GM23338 (cell line): ENCODE measurements at regions not wholly inside any gene's neighbourhood (a gene's known extent, or its start where the extent isn't known, plus 50 kb on each side); places are given as distances from the start of the nearest gene placed in this dataset.

ENCODE experiments used
- ATAC-seq: fragments of 200-7000 bp; cut with Tn5 transposase; 3 replicates; pipeline ENCODE4 v1.9.1; 2020
- DNase-seq: peaks from one replicate; pipeline ENCODE4 v3.0.0-alpha.2; 2015; ENCODE audit warnings: low spot score
- H2AFZ ChIP-seq: fragments of 200-600 bp; sonication (generic); 2 replicates; pipeline ENCODE4 v1.8.0; 2016; ENCODE audit warnings: antibody characterized with exemption, mild to moderate bottlenecking, moderate library complexity
- H3F3A ChIP-seq: fragments of 200-600 bp; sonication (generic); replicated peaks from 2 replicates; pipeline ENCODE4 v1.8.0; 2017; ENCODE audit warnings: antibody characterized with exemption, mixed run types, low read depth
- H3K27ac ChIP-seq: fragments of 200-600 bp; sonication (generic); 2 replicates; pipeline ENCODE4 v1.6.1; 2016; ENCODE audit warnings: low read depth
- H3K27me3 ChIP-seq: fragments of 200-600 bp; sonication (generic); 2 replicates; pipeline ENCODE4 v1.8.0; 2016; ENCODE audit warnings: mild to moderate bottlenecking, mixed run types, moderate library complexity; ENCODE audit not compliant: insufficient read depth
- H3K36me3 ChIP-seq: fragments of 200-600 bp; sonication (generic); 2 replicates; pipeline ENCODE4 v1.8.0; 2016; ENCODE audit warnings: mild to moderate bottlenecking; ENCODE audit not compliant: insufficient read depth
- H3K4me1 ChIP-seq: fragments of 200-600 bp; sonication (generic); 2 replicates; pipeline ENCODE4 v1.8.0; 2016; ENCODE audit warnings: mild to moderate bottlenecking, moderate library complexity; ENCODE audit not compliant: insufficient read depth
- H3K4me2 ChIP-seq: fragments of 200-600 bp; sonication (generic); 2 replicates; pipeline ENCODE4 v1.7.1; 2017; ENCODE audit warnings: mixed run types
- H3K4me3 ChIP-seq: fragments of 200-600 bp; sonication (generic); 2 replicates; pipeline ENCODE4 v1.6.1; 2016; ENCODE audit warnings: mixed run types
- H3K79me2 ChIP-seq: fragments of 200-600 bp; sonication (generic); replicated peaks from 2 replicates; pipeline ENCODE4 v1.8.0; 2017; ENCODE audit warnings: mild to moderate bottlenecking; ENCODE audit not compliant: insufficient read depth
- H3K9me2 ChIP-seq: fragments of 200-600 bp; sonication (generic); 2 replicates; pipeline ENCODE4 v1.8.0; 2017; ENCODE audit not compliant: insufficient read depth
- H4K20me1 ChIP-seq: fragments of 200-600 bp; sonication (generic); replicated peaks from 2 replicates; pipeline ENCODE4 v1.8.0; 2017; ENCODE audit warnings: mild to moderate bottlenecking; ENCODE audit not compliant: insufficient read depth
- H3K27ac Mint-ChIP-seq: 2 replicates; pipeline ENCODE4 v1.8.0; 2020; ENCODE audit warnings: inconsistent platforms, mild to moderate bottlenecking, moderate library complexity, mixed read lengths
- H3K27me3 Mint-ChIP-seq: 3 replicates; pipeline ENCODE4 v1.8.0; 2022; ENCODE audit warnings: low read depth, mild to moderate bottlenecking, moderate library complexity, mixed read lengths, inconsistent platforms; ENCODE audit not compliant: insufficient read depth, poor library complexity
- H3K36me3 Mint-ChIP-seq: 3 replicates; pipeline ENCODE4 v1.8.0; 2021; ENCODE audit warnings: low read depth, mild to moderate bottlenecking, inconsistent platforms, moderate library complexity, mixed read lengths
- H3K4me1 Mint-ChIP-seq: 3 replicates; pipeline ENCODE4 v1.8.0; 2020; ENCODE audit warnings: mild to moderate bottlenecking, inconsistent platforms, mixed read lengths
- H3K4me3 Mint-ChIP-seq: 3 replicates; pipeline ENCODE4 v1.8.0; 2021; ENCODE audit warnings: moderate library complexity, mild to moderate bottlenecking, inconsistent platforms, mixed read lengths
- H3K9me3 Mint-ChIP-seq: 3 replicates; pipeline ENCODE4 v1.8.0; 2020; ENCODE audit warnings: moderate library complexity, mild to moderate bottlenecking, inconsistent platforms, mixed read lengths
- CREB1 ChIP-seq: fragments of 250-450 bp; sonication (Bioruptor Pico); IDR thresholded peaks from 2 replicates; pipeline ENCODE4 v1.5.0; 2020; ENCODE audit warnings: low read depth, mild to moderate bottlenecking, moderate library complexity
- CTCF ChIP-seq, 2 experiments: fragments of 200-600 bp in 1 of 2; sonication (generic) in 1 of 2; conservative IDR thresholded peaks; 2 replicates each; pipeline versions ENCODE4 v1.5.1 to v1.6.1; 2016 to 2017; ENCODE audit warnings: antibody characterized with exemption in 2 of 2, low read depth in 2 of 2, mild to moderate bottlenecking in 2 of 2, moderate library complexity in 1 of 2
- ETS1 ChIP-seq: IDR thresholded peaks from 2 replicates; pipeline ENCODE4 v1.6.1; 2016; ENCODE audit warnings: antibody characterized with exemption
- EZH2 ChIP-seq: fragments of 200-600 bp; sonication (generic); IDR thresholded peaks from one replicate; pipeline ENCODE4 v1.8.0; 2017; ENCODE audit warnings: antibody characterized with exemption, mild to moderate bottlenecking, low read depth; ENCODE audit not compliant: unreplicated experiment
- EZH2phosphoT487 ChIP-seq: fragments of 200-600 bp; sonication (generic); IDR thresholded peaks from one replicate; pipeline ENCODE4 v1.8.1; 2018; ENCODE audit warnings: antibody characterized with exemption; ENCODE audit not compliant: unreplicated experiment
- NANOG ChIP-seq: IDR thresholded peaks from 2 replicates; pipeline ENCODE4 v1.6.1; 2016; ENCODE audit warnings: antibody characterized with exemption, borderline replicate concordance
- POLR2AphosphoS5 ChIP-seq: IDR thresholded peaks from 2 replicates; pipeline ENCODE4 v1.6.1; 2016; ENCODE audit warnings: antibody characterized with exemption, low read depth
- REST ChIP-seq: IDR thresholded peaks from one replicate; pipeline ENCODE4 v1.6.1; 2018; ENCODE audit warnings: antibody characterized with exemption; ENCODE audit not compliant: unreplicated experiment
- STAT1 ChIP-seq: IDR thresholded peaks from one replicate; pipeline ENCODE4 v1.6.1; 2016; ENCODE audit warnings: antibody characterized with exemption; ENCODE audit not compliant: unreplicated experiment
- ZNF114 ChIP-seq: fragments of 250-450 bp; sonication (Bioruptor Pico); IDR thresholded peaks from 2 replicates; pipeline ENCODE4 v1.5.0; 2020; ENCODE audit warnings: mild to moderate bottlenecking, moderate library complexity

GRCh38 chr5:57408285-57408684 lies 74.3 kb downstream of the ACTBL2 start (continued):
- TF ChIP-seq ETS1 (no peak), CREB1 (CRISPR knock-in tag) (no peak), EZH2 (no peak), POLR2AphosphoS5 (no peak), NANOG (no peak), STAT1 (no peak), CTCF (conservative IDR thresholded peaks at IDR 0.05; ENCODE audit: low read depth in 2 of 2) (no peak)

- Histone ChIP-seq H3K27me3 (no peaks in the 10 kb centered on the region), H3K27ac (no peak overlapping the region), H3F3A (no peaks in the 10 kb centered on the region), H2AFZ (no peak overlapping the region), H4K20me1 (no peaks in the 10 kb centered on the region), H3K4me3 (no peak overlapping the region), H3K79me2 (no peaks in the 10 kb centered on the region), H3K4me2 (no peak overlapping the region), H3K4me1 (no peaks in the 10 kb centered on the region), H3K36me3 (no peaks in the 10 kb centered on the region), H3K9me2 (peaks cover 10% of the 10 kb centered on the region; the same call in 1 of the 2 replicates)
- H3K27ac Mint-ChIP-seq: no peak overlapping the region
- H3K36me3 Mint-ChIP-seq: no peaks in the 10 kb centered on the region
- no peaks in the 10 kb centered on the region for H3K27me3 Mint-ChIP-seq
- ATAC-seq (no peak), DNase-seq (no peak)
- no peak overlapping the region for H3K4me3 Mint-ChIP-seq
- no peaks in the 10 kb centered on the region for H3K9me3 Mint-ChIP-seq
- no peak for TF ChIP-seq ZNF114 (CRISPR knock-in tag)
- H3K4me1 Mint-ChIP-seq: no peaks in the 10 kb centered on the region
Observed at GRCh38 chr5:57407391-57407790, 75.2 kb downstream of the ACTBL2 start.

GRCh38 chr5:57406641-57407040 lies 76.0 kb downstream of the ACTBL2 start:
- Mint-ChIP-seq H3K4me1 (no peaks in the 10 kb centered on the region), H3K27me3 (no peaks in the 10 kb centered on the region), H3K4me3 (no peak overlapping the region), H3K36me3 (no peaks in the 10 kb centered on the region), H3K27ac (no peak overlapping the region), H3K9me3 (no peaks in the 10 kb centered on the region)
- Histone ChIP-seq H2AFZ (no peak overlapping the region), H4K20me1 (no peaks in the 10 kb centered on the region), H3K9me2 (peaks cover 10% of the 10 kb centered on the region; the same call in 1 of the 2 replicates), H3K4me2 (no peak overlapping the region), H3F3A (no peaks in the 10 kb centered on the region), H3K4me1 (no peaks in the 10 kb centered on the region), H3K27me3 (no peaks in the 10 kb centered on the region), H3K36me3 (no peaks in the 10 kb centered on the region), H3K4me3 (no peak overlapping the region), H3K79me2 (no peaks in the 10 kb centered on the region), H3K27ac (no peak overlapping the region)
- ATAC-seq (no peak), DNase-seq (no peak)
- TF ChIP-seq NANOG (no peak), EZH2phosphoT487 (no peak), REST (no peak), POLR2AphosphoS5 (no peak)
